Activated T-helper 9 cell treated with anti-CD3 and anti-CD28 coated beads, Interleukin-2, amount 50 U/mL, for 16 hours (primary cell): ENCODE measurements at regions not wholly inside any gene's neighbourhood (a gene's known extent, or its start where the extent isn't known, plus 50 kb on each side); places are given as distances from the start of the nearest gene placed in this dataset.
"Not testable (repeated sequence)": the region's sequence is repeated elsewhere in the genome, so short reads cannot be mapped to it uniquely, and the experiment has no call there.

Source experiments
- DNase-seq: peaks from one replicate; pipeline ENCODE4 v3.0.0-alpha.2; 2020; ENCODE audit warnings: low read depth

DNA sequence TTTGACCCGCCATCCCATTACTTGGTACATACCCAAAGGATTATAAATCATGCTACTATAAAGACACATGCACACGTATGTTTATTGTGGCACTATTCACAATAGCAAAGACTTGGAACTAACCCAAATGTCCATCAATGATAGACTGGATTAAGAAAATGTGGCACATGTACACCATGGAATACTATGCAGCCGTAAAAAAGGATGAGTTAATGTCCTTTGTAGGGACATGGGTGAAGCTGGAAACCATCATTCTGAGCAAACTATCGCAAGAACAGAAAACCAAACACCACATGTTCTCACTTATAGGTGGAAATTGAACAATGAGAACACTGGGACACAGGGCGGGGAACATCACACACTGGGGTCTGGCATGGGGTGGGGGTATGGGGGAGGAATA lies 57.1 kb upstream of the GMDS start:
- not testable (repeated sequence) for DNase-seq

DNA sequence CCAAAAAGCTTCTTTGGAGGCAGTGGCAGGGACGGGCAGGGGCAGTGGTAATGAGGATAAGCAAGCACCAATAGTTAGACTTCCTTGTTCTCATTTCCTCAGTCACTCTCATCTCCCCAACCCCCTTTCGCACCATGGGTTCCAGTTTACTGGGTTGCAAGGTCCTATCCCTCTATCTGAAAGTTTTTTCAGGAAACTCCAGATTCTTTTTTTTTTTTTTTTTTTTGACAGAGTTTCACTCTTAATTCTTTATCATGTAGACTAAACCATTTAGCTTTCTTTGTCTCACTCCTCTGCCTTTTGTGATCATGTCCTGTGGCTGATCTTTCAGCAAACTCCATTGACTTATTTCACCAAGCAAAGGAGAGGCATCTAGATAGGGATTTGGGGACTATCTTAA lies 51.4 kb upstream of the GMDS start:
- no peak for DNase-seq
